AG04450 (cell line): ENCODE measurements at regions not wholly inside any gene's neighbourhood (a gene's known extent, or its start where the extent isn't known, plus 50 kb on each side); places are given as distances from the start of the nearest gene placed in this dataset.

Experiments
- CTCF ChIA-PET: fragments of 300-600, 350-600 bp; formaldehyde crosslinking; extraction: SDS; loops from one replicate; lab custom pipeline; 2022; ENCODE audit warnings: antibody characterized with exemption, inconsistent platforms; lab: Charles Lee
- POLR2A ChIA-PET: fragments of 350-600 bp; formaldehyde crosslinking; extraction: SDS; loops from one replicate; lab custom pipeline; 2021; ENCODE audit warnings: antibody characterized with exemption, inconsistent platforms; lab: Yijun Ruan, JAX
- DNase-seq: peaks from one replicate; pipeline ENCODE4 v3.0.0-alpha.2; 2011; ENCODE audit warnings: low read depth, low spot score
- H3K27ac ChIP-seq: one replicate; pipeline ENCODE4 v1.5.1; 2012; ENCODE audit warnings: low read depth, low read length, control low read depth
- H3K27me3 ChIP-seq: one replicate; pipeline ENCODE4 v1.6.0; 2012; ENCODE audit warnings: low read length; ENCODE audit not compliant: control insufficient read depth, insufficient read depth
- H3K4me3 ChIP-seq: 2 replicates; pipeline ENCODE4 v1.5.1; 2011; ENCODE audit warnings: mild to moderate bottlenecking, low read depth, low read length, control low read depth
- H3K9me3 ChIP-seq: 2 replicates; pipeline ENCODE4 v1.5.1; 2012; ENCODE audit warnings: low read length; ENCODE audit not compliant: control insufficient read depth, insufficient read depth
- CTCF ChIP-seq: IDR thresholded peaks from 2 replicates; pipeline ENCODE4 v1.5.1; 2011; ENCODE audit warnings: low read depth, low read length, control low read depth, inconsistent platforms

- no peaks in the 10 kb centered on the region for H3K9me3 ChIP-seq
- ChIA-PET POLR2A (no interaction called here), CTCF (no interaction called here)
- no peak overlapping the region for H3K27ac ChIP-seq
- H3K27me3 ChIP-seq = no peaks in the 10 kb centered on the region
- H3K4me3 ChIP-seq = no peak overlapping the region
- DNase-seq = no peak
- TF ChIP-seq CTCF = no peak
Observed at GRCh38 chr2:88318071-88318955, 134.2 kb downstream of the FOXI3 start.

GRCh38 chr2:88310787-88311186, 140.6 kb downstream of the THNSL2 start:
- ChIA-PET POLR2A (no interaction called here), CTCF (interaction anchor here (0.6 to 1.2 kb wide), 2 partner anchors 16 to 123 kb away, joined by 3 to 4 read pairs; no protein-coding TSS in a partner anchor)
- Histone ChIP-seq H3K4me3 (no peak overlapping the region), H3K27me3 (no peaks in the 10 kb centered on the region), H3K9me3 (0 out of 2 replicates have a peak, but pooled peaks cover 4% of the 10 kb centered on the region), H3K27ac (no peak overlapping the region)
- TF ChIP-seq CTCF = no peak
- no peak for DNase-seq

GRCh38 chr2:88307817-88308216, 137.7 kb downstream of the THNSL2 start:
- ChIA-PET CTCF (interaction anchor here (0.6 kb wide), 1 partner anchor 104 kb away, joined by 3 read pairs; no protein-coding TSS in a partner anchor), POLR2A (no interaction called here)
- TF ChIP-seq CTCF = peak; percentile 25; the same call in 1 of the 2 replicates
- H3K4me3 ChIP-seq = no peak overlapping the region
- no peaks in the 10 kb centered on the region for H3K27me3 ChIP-seq
- 0 out of 2 replicates have a peak, but pooled peaks cover 4% of the 10 kb centered on the region for H3K9me3 ChIP-seq
- DNase-seq = no peak
- no peak overlapping the region for H3K27ac ChIP-seq

GRCh38 chr2:88303865-88304264, 133.7 kb downstream of the THNSL2 start:
- H3K27me3 ChIP-seq = no peaks in the 10 kb centered on the region
- H3K27ac ChIP-seq = no peak overlapping the region
- POLR2A ChIA-PET = no interaction called here
- DNase-seq = no peak
- CTCF ChIA-PET = no interaction called here
- H3K4me3 ChIP-seq = no peak overlapping the region
- H3K9me3 ChIP-seq = 0 out of 2 replicates have a peak, but pooled peaks cover 4% of the 10 kb centered on the region
- TF ChIP-seq CTCF = no peak

GRCh38 chr2:88296247-88296646, 126.1 kb downstream of the THNSL2 start:
- H3K9me3 ChIP-seq = peaks cover 1% of the 10 kb centered on the region; the same call in 1 of the 2 replicates
- no peak overlapping the region for H3K27ac ChIP-seq
- H3K4me3 ChIP-seq = no peak overlapping the region
- POLR2A ChIA-PET = no interaction called here
- H3K27me3 ChIP-seq = no peaks in the 10 kb centered on the region
- CTCF ChIA-PET = no interaction called here
- DNase-seq = no peak
- TF ChIP-seq CTCF = no peak
